SU-DHL-6 (cell line): ENCODE measurements at regions not wholly inside any gene's neighbourhood (a gene's known extent, or its start where the extent isn't known, plus 50 kb on each side); places are given as distances from the start of the nearest gene placed in this dataset.

Source experiments
- EZH2phosphoT487 ChIP-seq: fragments of 200-600 bp; sonication (generic), shearing (Covaris generic); conservative IDR thresholded peaks from 2 replicates; pipeline ENCODE4 v1.6.1; 2018; ENCODE audit warnings: mild to moderate bottlenecking, antibody characterized with exemption, low read length, moderate library complexity, mixed read lengths
- TF ChIP-seq, protein P1 (sequence below): fragments of 200-600 bp; sonication (generic); IDR thresholded peaks from one replicate; pipeline ENCODE4 v1.5.1; 2017; ENCODE audit warnings: antibody characterized with exemption, mild to moderate bottlenecking, low read length, moderate library complexity; ENCODE audit not compliant: insufficient read depth, poor library complexity, severe bottlenecking

DNA sequence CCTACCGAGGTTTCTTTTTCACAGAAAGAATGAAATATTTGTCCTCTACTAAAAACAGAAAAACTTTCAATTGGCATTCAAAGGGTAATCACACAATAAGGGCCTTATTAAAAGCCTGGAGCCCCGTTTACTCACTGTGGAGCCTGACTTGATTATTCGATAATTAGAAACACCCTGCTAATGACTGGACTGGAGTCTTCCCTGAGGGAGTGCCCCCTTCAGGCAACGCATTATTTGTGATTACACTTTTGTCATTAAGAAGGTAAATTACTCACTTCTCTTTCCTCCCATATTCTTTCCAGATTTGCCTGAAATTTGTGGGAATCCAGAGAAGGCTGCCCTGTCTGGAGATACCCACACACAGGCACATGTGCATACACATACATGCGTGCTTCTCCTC lies 444.2 kb upstream of the NPVF start:
- TF ChIP-seq, protein P1, sequence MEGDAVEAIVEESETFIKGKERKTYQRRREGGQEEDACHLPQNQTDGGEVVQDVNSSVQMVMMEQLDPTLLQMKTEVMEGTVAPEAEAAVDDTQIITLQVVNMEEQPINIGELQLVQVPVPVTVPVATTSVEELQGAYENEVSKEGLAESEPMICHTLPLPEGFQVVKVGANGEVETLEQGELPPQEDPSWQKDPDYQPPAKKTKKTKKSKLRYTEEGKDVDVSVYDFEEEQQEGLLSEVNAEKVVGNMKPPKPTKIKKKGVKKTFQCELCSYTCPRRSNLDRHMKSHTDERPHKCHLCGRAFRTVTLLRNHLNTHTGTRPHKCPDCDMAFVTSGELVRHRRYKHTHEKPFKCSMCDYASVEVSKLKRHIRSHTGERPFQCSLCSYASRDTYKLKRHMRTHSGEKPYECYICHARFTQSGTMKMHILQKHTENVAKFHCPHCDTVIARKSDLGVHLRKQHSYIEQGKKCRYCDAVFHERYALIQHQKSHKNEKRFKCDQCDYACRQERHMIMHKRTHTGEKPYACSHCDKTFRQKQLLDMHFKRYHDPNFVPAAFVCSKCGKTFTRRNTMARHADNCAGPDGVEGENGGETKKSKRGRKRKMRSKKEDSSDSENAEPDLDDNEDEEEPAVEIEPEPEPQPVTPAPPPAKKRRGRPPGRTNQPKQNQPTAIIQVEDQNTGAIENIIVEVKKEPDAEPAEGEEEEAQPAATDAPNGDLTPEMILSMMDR = no peak
- TF ChIP-seq EZH2phosphoT487 = no peak
